Glomerular visceral epithelial cell (primary cell): ENCODE measurements at regions not wholly inside any gene's neighbourhood (a gene's known extent, or its start where the extent isn't known, plus 50 kb on each side); places are given as distances from the start of the nearest gene placed in this dataset.

Experiments used
- DNase-seq: peaks from one replicate; pipeline ENCODE4 v3.0.0-alpha.2; 2016; ENCODE audit errors: extremely low spot score

GRCh38 chrX:139120760-139121159, 409.2 kb upstream of the FGF13 start:
- DNase-seq: no peak

- no peak for DNase-seq
Measured at GRCh38 chrX:139113708-139114107, 402.2 kb upstream of the FGF13 start.

GRCh38 chrX:139112432-139112831, 400.9 kb upstream of the FGF13 start:
- no peak for DNase-seq

- DNase-seq: no peak
Measured at GRCh38 chrX:139106069-139106468, 394.6 kb upstream of the FGF13 start.

- DNase-seq: no peak
Measured at GRCh38 chrX:139094671-139095592, 383.4 kb upstream of the FGF13 start.

- no peak for DNase-seq
Measured at GRCh38 chrX:139093201-139093600, 381.7 kb upstream of the FGF13 start.

- no peak for DNase-seq
Measured at GRCh38 chrX:139091878-139092277, 380.4 kb upstream of the FGF13 start.

GRCh38 chrX:139091066-139091465, 379.5 kb upstream of the FGF13 start:
- DNase-seq: no peak

GRCh38 chrX:139086246-139086645, 374.7 kb upstream of the FGF13 start:
- DNase-seq: no peak

- DNase-seq: no peak
Measured at GRCh38 chrX:139085404-139085803, 373.9 kb upstream of the FGF13 start.

- no peak for DNase-seq
Measured at GRCh38 chrX:139083191-139083590, 371.7 kb upstream of the FGF13 start.

GRCh38 chrX:139081965-139082364, 370.4 kb upstream of the FGF13 start:
- DNase-seq: no peak

- DNase-seq: no peak
Measured at GRCh38 chrX:139079789-139080188, 368.3 kb upstream of the FGF13 start.

- no peak for DNase-seq
Measured at GRCh38 chrX:139078761-139079280, 367.3 kb upstream of the FGF13 start.

- no peak for DNase-seq
Measured at GRCh38 chrX:139078342-139078741, 366.8 kb upstream of the FGF13 start.

- DNase-seq: no peak
Measured at GRCh38 chrX:139077281-139078250, 366.0 kb upstream of the FGF13 start.

GRCh38 chrX:139063364-139063763, 351.8 kb upstream of the FGF13 start:
- DNase-seq: no peak

GRCh38 chrX:139058831-139059495, 347.4 kb upstream of the FGF13 start:
- peak; percentile 0 for DNase-seq

- no peak for DNase-seq
Measured at GRCh38 chrX:139052461-139052860, 340.9 kb upstream of the FGF13 start.

GRCh38 chrX:139049465-139049864, 337.9 kb upstream of the FGF13 start:
- DNase-seq: no peak

- DNase-seq: no peak
Measured at GRCh38 chrX:139044680-139045079, 333.2 kb upstream of the FGF13 start.

GRCh38 chrX:139039041-139039440, 327.5 kb upstream of the FGF13 start:
- DNase-seq: no peak
